ENCODE measurements at regions not wholly inside any gene's neighbourhood (a gene's known extent, or its start where the extent isn't known, plus 50 kb on each side); places are given as distances from the start of the nearest gene placed in this dataset.

DNA sequence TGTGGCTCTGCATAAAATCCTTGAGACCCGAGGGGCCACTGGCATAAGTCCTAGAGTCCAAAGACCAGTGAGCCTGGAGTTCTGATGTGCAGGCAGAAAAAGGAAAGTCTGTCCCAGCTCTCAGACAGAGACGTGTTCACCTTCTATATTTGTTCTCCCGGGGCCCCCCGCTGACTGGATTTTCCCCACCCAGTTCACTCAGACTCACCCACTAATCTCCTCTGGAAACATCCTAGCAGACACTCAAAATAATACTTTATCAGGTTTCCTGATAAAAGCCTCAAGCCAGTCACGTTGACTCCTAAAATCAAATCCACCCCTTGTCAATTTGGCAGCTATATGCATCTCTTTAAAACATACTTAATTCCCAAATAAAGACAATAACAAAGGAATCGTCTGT is 1084.2 kb upstream of the NCAM2 start:
- TF ChIP-seq POLR2A (IDR thresholded peaks at IDR 0.05) (no peak), POLR2AphosphoS5 (IDR thresholded peaks at IDR 0.05) (no peak), EP300 (IDR thresholded peaks at IDR 0.05) (no peak)
- TF ChIP-seq, protein P1, sequence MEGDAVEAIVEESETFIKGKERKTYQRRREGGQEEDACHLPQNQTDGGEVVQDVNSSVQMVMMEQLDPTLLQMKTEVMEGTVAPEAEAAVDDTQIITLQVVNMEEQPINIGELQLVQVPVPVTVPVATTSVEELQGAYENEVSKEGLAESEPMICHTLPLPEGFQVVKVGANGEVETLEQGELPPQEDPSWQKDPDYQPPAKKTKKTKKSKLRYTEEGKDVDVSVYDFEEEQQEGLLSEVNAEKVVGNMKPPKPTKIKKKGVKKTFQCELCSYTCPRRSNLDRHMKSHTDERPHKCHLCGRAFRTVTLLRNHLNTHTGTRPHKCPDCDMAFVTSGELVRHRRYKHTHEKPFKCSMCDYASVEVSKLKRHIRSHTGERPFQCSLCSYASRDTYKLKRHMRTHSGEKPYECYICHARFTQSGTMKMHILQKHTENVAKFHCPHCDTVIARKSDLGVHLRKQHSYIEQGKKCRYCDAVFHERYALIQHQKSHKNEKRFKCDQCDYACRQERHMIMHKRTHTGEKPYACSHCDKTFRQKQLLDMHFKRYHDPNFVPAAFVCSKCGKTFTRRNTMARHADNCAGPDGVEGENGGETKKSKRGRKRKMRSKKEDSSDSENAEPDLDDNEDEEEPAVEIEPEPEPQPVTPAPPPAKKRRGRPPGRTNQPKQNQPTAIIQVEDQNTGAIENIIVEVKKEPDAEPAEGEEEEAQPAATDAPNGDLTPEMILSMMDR (IDR thresholded peaks at IDR 0.05) = no peak
